HL-60 (cell line): ENCODE measurements at regions not wholly inside any gene's neighbourhood (a gene's known extent, or its start where the extent isn't known, plus 50 kb on each side); places are given as distances from the start of the nearest gene placed in this dataset.

Source experiments
- DNase-seq, 2 experiments: peaks; one replicate each; pipeline ENCODE4 v3.0.0-alpha.2; 2010 to 2020; ENCODE audit warnings: low read depth in 1 of 2, low spot score in 1 of 2
- H3K27ac ChIP-seq: fragments of 250-450 bp; sonication (Bioruptor Pico); replicated peaks from 2 replicates; pipeline ENCODE4 v1.5.1; 2020; ENCODE audit warnings: mild to moderate bottlenecking, moderate library complexity
- H3K27me3 ChIP-seq: fragments of 250-450 bp; sonication (Bioruptor Pico); 2 replicates; pipeline ENCODE4 v1.5.1; 2021; ENCODE audit warnings: mild to moderate bottlenecking, moderate library complexity; ENCODE audit not compliant: insufficient read depth, poor library complexity, severe bottlenecking
- H3K4me3 ChIP-seq: replicated peaks from 2 replicates; pipeline ENCODE4 v1.5.1; 2011; ENCODE audit warnings: mild to moderate bottlenecking, control low read depth, low read length; ENCODE audit not compliant: insufficient read depth
- GABPA ChIP-seq: IDR thresholded peaks from 2 replicates; pipeline ENCODE4 v1.6.1; 2012; ENCODE audit warnings: low read depth
- POLR2AphosphoS5 ChIP-seq: IDR thresholded peaks from 2 replicates; pipeline ENCODE4 v1.6.1; 2012; ENCODE audit warnings: low read depth
- SPI1 ChIP-seq: IDR thresholded peaks from 2 replicates; pipeline ENCODE4 v1.6.1; 2012; ENCODE audit warnings: low read depth, mild to moderate bottlenecking, borderline replicate concordance
- TF ChIP-seq, protein P1 (sequence below): IDR thresholded peaks from one replicate; pipeline ENCODE4 v1.5.1; 2011; ENCODE audit warnings: low read length, control low read depth, inconsistent platforms; ENCODE audit not compliant: insufficient read depth
- TF ChIP-seq, protein P2 (sequence below): IDR thresholded peaks from 2 replicates; pipeline ENCODE4 v1.6.1; 2012; ENCODE audit warnings: low read depth; ENCODE audit not compliant: insufficient replicate concordance

DNA sequence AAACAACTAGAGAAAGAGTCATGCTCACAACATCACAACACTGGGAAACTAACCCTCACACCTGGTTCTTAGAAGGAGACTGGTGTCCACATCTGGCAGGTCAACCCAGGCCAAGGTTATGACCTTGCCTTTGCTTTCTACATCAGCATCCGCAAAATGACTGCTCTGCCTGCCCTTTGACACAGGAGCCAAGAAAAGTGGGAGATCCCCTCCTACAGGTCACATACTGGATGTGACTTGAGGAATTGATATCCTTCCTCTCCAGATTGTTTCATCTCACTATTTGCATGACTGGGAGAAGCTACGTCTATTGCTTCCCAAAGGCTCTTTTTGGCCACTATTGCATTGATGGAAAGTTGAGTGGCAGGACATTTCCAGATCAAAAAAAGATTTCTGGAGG is 115.5 kb downstream of the MIS18A start:
- TF ChIP-seq GABPA (no peak), POLR2AphosphoS5 (no peak), SPI1 (no peak)
- TF ChIP-seq, protein P1, sequence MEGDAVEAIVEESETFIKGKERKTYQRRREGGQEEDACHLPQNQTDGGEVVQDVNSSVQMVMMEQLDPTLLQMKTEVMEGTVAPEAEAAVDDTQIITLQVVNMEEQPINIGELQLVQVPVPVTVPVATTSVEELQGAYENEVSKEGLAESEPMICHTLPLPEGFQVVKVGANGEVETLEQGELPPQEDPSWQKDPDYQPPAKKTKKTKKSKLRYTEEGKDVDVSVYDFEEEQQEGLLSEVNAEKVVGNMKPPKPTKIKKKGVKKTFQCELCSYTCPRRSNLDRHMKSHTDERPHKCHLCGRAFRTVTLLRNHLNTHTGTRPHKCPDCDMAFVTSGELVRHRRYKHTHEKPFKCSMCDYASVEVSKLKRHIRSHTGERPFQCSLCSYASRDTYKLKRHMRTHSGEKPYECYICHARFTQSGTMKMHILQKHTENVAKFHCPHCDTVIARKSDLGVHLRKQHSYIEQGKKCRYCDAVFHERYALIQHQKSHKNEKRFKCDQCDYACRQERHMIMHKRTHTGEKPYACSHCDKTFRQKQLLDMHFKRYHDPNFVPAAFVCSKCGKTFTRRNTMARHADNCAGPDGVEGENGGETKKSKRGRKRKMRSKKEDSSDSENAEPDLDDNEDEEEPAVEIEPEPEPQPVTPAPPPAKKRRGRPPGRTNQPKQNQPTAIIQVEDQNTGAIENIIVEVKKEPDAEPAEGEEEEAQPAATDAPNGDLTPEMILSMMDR: no peak
- TF ChIP-seq, protein P2, sequence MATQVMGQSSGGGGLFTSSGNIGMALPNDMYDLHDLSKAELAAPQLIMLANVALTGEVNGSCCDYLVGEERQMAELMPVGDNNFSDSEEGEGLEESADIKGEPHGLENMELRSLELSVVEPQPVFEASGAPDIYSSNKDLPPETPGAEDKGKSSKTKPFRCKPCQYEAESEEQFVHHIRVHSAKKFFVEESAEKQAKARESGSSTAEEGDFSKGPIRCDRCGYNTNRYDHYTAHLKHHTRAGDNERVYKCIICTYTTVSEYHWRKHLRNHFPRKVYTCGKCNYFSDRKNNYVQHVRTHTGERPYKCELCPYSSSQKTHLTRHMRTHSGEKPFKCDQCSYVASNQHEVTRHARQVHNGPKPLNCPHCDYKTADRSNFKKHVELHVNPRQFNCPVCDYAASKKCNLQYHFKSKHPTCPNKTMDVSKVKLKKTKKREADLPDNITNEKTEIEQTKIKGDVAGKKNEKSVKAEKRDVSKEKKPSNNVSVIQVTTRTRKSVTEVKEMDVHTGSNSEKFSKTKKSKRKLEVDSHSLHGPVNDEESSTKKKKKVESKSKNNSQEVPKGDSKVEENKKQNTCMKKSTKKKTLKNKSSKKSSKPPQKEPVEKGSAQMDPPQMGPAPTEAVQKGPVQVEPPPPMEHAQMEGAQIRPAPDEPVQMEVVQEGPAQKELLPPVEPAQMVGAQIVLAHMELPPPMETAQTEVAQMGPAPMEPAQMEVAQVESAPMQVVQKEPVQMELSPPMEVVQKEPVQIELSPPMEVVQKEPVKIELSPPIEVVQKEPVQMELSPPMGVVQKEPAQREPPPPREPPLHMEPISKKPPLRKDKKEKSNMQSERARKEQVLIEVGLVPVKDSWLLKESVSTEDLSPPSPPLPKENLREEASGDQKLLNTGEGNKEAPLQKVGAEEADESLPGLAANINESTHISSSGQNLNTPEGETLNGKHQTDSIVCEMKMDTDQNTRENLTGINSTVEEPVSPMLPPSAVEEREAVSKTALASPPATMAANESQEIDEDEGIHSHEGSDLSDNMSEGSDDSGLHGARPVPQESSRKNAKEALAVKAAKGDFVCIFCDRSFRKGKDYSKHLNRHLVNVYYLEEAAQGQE: no peak
- DNase-seq: no peak
- Histone ChIP-seq H3K27me3 (peaks cover 2% of the 10 kb centered on the region), H3K27ac (no peak overlapping the region), H3K4me3 (no peak overlapping the region)

DNA sequence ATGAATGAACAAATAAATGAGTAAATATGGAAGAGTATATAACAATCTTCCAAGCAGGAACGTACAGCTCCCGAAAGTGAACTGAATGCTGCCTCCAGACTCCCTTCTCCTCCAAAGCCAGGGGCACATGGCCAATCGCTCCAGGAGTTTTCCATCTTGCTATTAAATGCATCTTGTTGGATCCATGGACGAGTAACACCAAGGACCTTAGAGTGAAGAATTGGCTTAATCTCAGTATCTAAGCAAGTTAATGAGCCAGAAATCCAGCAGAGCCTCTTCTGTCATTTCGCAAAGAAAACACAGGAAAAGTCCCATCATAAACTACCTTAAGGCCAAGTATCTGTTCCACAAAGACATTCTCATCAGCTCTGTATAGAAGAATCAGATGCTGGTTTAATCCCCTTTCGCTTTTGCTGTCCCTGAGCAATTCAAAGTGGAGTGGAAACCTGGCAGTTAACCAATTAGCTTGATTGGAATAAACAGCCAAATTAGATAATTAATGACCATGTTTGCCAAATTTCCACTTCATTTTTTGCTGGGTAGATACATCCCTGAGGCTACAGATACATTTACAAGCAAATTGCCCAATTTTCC is 116.0 kb downstream of the MIS18A start:
- no peak overlapping the region for H3K27ac ChIP-seq
- no peak for TF ChIP-seq GABPA
- TF ChIP-seq, protein P1: no peak
- TF ChIP-seq, protein P2: no peak
- TF ChIP-seq SPI1: no peak
- DNase-seq: no peak
- H3K27me3 ChIP-seq: peaks cover 2% of the 10 kb centered on the region
- H3K4me3 ChIP-seq: no peak overlapping the region

DNA sequence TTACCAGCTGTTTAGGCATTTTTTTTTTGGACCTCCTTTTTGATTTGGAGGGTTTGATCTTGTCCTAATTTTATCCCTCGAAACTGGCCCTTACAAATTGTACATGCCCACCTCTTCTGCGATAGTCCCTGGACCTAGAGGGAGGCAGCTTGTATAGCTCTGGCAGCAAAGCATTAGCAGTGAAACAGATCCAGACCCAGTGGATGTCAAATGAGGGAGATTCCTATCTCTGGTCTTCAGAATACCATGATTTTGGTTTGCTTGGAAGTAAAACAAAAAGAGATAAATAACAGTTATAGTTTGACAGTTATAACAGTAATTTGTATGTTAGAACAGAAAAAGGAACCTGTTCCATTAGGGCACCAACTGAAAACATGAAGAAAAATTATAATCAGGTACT is 123.6 kb downstream of the MIS18A start:
- no peak for DNase-seq

More for the DNA sequence above, 123.6 kb downstream of the MIS18A start:
- Histone ChIP-seq H3K4me3 (no peak overlapping the region), H3K27ac (no peak overlapping the region), H3K27me3 (no peaks in the 10 kb centered on the region)
- no peak for TF ChIP-seq GABPA
- TF ChIP-seq, protein P2: no peak
